WTC11 (cell line): ENCODE measurements at regions not wholly inside any gene's neighbourhood (a gene's known extent, or its start where the extent isn't known, plus 50 kb on each side); places are given as distances from the start of the nearest gene placed in this dataset.

Source experiments
- ATAC-seq: fragments of 200-7000 bp; cut with Tn5 transposase; 2 replicates; pipeline ENCODE4 v1.10.0; 2021; ENCODE audit warnings: mild to moderate bottlenecking, moderate library complexity
- CTCF ChIA-PET: fragments of 300-600 bp; sonication (Branson Sonifier 250); formaldehyde crosslinking; loops from one replicate; lab custom pipeline; 2021; ENCODE audit warnings: antibody characterized with exemption; lab: Charles Lee
- POLR2A ChIA-PET: fragments of 350-600 bp; sonication (Branson Sonifier 250); formaldehyde crosslinking; loops from one replicate; lab custom pipeline; 2021; ENCODE audit warnings: antibody characterized with exemption; lab: Charles Lee
- DNase-seq: peaks from one replicate; pipeline ENCODE4 v3.0.0; 2021; ENCODE audit warnings: low spot score
- H3K27ac Mint-ChIP-seq: 2 replicates; pipeline ENCODE4 v1.8.0; 2021; ENCODE audit warnings: mixed read lengths
- H3K27me3 Mint-ChIP-seq: 2 replicates; pipeline ENCODE4 v1.8.0; 2021; ENCODE audit warnings: low read depth, mild to moderate bottlenecking, moderate library complexity, mixed read lengths
- H3K36me3 Mint-ChIP-seq: 2 replicates; pipeline ENCODE4 v1.8.0; 2021; ENCODE audit warnings: mixed read lengths
- H3K4me1 Mint-ChIP-seq: 2 replicates; pipeline ENCODE4 v1.8.0; 2022; ENCODE audit warnings: mixed read lengths
- H3K4me3 Mint-ChIP-seq: 2 replicates; pipeline ENCODE4 v1.8.0; 2021; ENCODE audit warnings: mild to moderate bottlenecking, moderate library complexity, mixed read lengths
- H3K9me3 Mint-ChIP-seq: 2 replicates; pipeline ENCODE4 v1.8.0; 2021; ENCODE audit warnings: mixed read lengths
- AFF4 ChIP-seq: sonication (generic); formaldehyde crosslinking; IDR thresholded peaks from 2 replicates; pipeline ENCODE4 v1.8.1; 2023; ENCODE audit warnings: mild to moderate bottlenecking, missing genetic modification reagents, borderline replicate concordance
- ATF2 ChIP-seq: sonication (generic); formaldehyde crosslinking; IDR thresholded peaks from 2 replicates; pipeline ENCODE4 v1.8.1; 2022; ENCODE audit warnings: low read depth, missing genetic modification reagents, borderline replicate concordance
- E2F1 ChIP-seq: sonication (generic); formaldehyde crosslinking; IDR thresholded peaks from 2 replicates; pipeline ENCODE4 v1.8.0; 2022; ENCODE audit warnings: mild to moderate bottlenecking, missing genetic modification reagents
- GABPB1 ChIP-seq: sonication (generic); formaldehyde crosslinking; IDR thresholded peaks from 2 replicates; pipeline ENCODE4 v1.8.1; 2023; ENCODE audit warnings: mild to moderate bottlenecking, missing genetic modification reagents
- HMGA2 ChIP-seq: fragments of 250-450 bp; sonication (Bioruptor Pico); IDR thresholded peaks from 2 replicates; pipeline ENCODE4 v1.4.0; 2021; ENCODE audit warnings: mild to moderate bottlenecking, moderate library complexity
- IRF2 ChIP-seq: sonication (generic); formaldehyde crosslinking; IDR thresholded peaks from 2 replicates; pipeline ENCODE4 v1.8.0; 2022; ENCODE audit warnings: low read depth, missing genetic modification reagents, borderline replicate concordance
- MAX ChIP-seq: sonication (generic); formaldehyde crosslinking; IDR thresholded peaks from 2 replicates; pipeline ENCODE4 v1.8.0; 2022; ENCODE audit warnings: mild to moderate bottlenecking, missing genetic modification reagents
- MXD4 ChIP-seq: fragments of 250-450 bp; sonication (Bioruptor Pico); IDR thresholded peaks from 2 replicates; pipeline ENCODE4 v1.8.0; 2021; ENCODE audit warnings: mild to moderate bottlenecking, moderate library complexity, borderline replicate concordance
- MYBL2 ChIP-seq: sonication (generic); formaldehyde crosslinking; IDR thresholded peaks from 2 replicates; pipeline ENCODE4 v1.8.1; 2023; ENCODE audit warnings: mild to moderate bottlenecking, moderate library complexity, missing genetic modification reagents
- NFE2L1 ChIP-seq: sonication (generic); formaldehyde crosslinking; IDR thresholded peaks from 2 replicates; pipeline ENCODE4 v1.8.1; 2023; ENCODE audit warnings: missing genetic modification reagents
- NFYB ChIP-seq: sonication (generic); formaldehyde crosslinking; conservative IDR thresholded peaks from 2 replicates; pipeline ENCODE4 v1.8.0; 2022; ENCODE audit warnings: low read depth, missing genetic modification reagents
- NR1H2 ChIP-seq: sonication (generic); formaldehyde crosslinking; IDR thresholded peaks from 2 replicates; pipeline ENCODE4 v1.9.0; 2021; ENCODE audit warnings: mild to moderate bottlenecking, moderate library complexity, missing genetic modification reagents
- PREB ChIP-seq: sonication (generic); formaldehyde crosslinking; IDR thresholded peaks from 2 replicates; pipeline ENCODE4 v1.8.1; 2022; ENCODE audit warnings: mild to moderate bottlenecking, missing genetic modification reagents, moderate library complexity, borderline replicate concordance
- PRRX2 ChIP-seq: fragments of 250-450 bp; sonication (Bioruptor Pico); IDR thresholded peaks from 2 replicates; pipeline ENCODE4 v1.8.0; 2021; ENCODE audit warnings: mild to moderate bottlenecking
- SP1 ChIP-seq: sonication (generic); formaldehyde crosslinking; conservative IDR thresholded peaks from 2 replicates; pipeline ENCODE4 v1.8.1; 2022; ENCODE audit warnings: missing genetic modification reagents
- TCF7 ChIP-seq: sonication (generic); formaldehyde crosslinking; IDR thresholded peaks from 2 replicates; pipeline ENCODE4 v1.8.0; 2022; ENCODE audit warnings: mild to moderate bottlenecking, low read depth, missing genetic modification reagents, moderate library complexity
- TEAD4 ChIP-seq: sonication (generic); formaldehyde crosslinking; IDR thresholded peaks from 2 replicates; pipeline ENCODE4 v1.8.0; 2022; ENCODE audit warnings: mild to moderate bottlenecking, missing genetic modification reagents
- ZBTB21 ChIP-seq: sonication (generic); formaldehyde crosslinking; IDR thresholded peaks from 2 replicates; pipeline ENCODE4 v1.8.1; 2023; ENCODE audit warnings: mild to moderate bottlenecking, missing genetic modification reagents, borderline replicate concordance
- ZBTB43 ChIP-seq: sonication (generic); formaldehyde crosslinking; IDR thresholded peaks from 2 replicates; pipeline ENCODE4 v1.8.1; 2023; ENCODE audit warnings: mild to moderate bottlenecking, missing genetic modification reagents
- ZNF263 ChIP-seq: sonication (generic); formaldehyde crosslinking; IDR thresholded peaks from 2 replicates; pipeline ENCODE4 v1.8.1; 2022; ENCODE audit warnings: low read depth, mild to moderate bottlenecking, moderate library complexity, missing genetic modification reagents
- ZNF317 ChIP-seq: sonication (generic); formaldehyde crosslinking; IDR thresholded peaks from 2 replicates; pipeline ENCODE4 v1.8.1; 2023; ENCODE audit warnings: low read depth, mild to moderate bottlenecking, moderate library complexity, missing genetic modification reagents, borderline replicate concordance

GRCh38 chr2:150369862-150370261, 117.6 kb downstream of the RND3 start:
- no peak overlapping the region for H3K4me3 Mint-ChIP-seq
- ATAC-seq, result no peak
- ChIA-PET POLR2A (no interaction called here), CTCF (no interaction called here)
- H3K36me3 Mint-ChIP-seq, result peaks cover 8% of the 10 kb centered on the region
- peaks cover 17% of the 10 kb centered on the region for H3K9me3 Mint-ChIP-seq
- peaks cover 19% of the 10 kb centered on the region for H3K4me1 Mint-ChIP-seq
- TF ChIP-seq MYBL2 (CRISPR knock-in tag) (no peak), PREB (CRISPR knock-in tag) (no peak), NFE2L1 (CRISPR knock-in tag) (no peak), ATF2 (no peak), ZNF263 (CRISPR knock-in tag) (no peak), NFYB (CRISPR knock-in tag) (no peak), ZNF317 (CRISPR knock-in tag) (no peak), GABPB1 (CRISPR knock-in tag) (no peak), HMGA2 (CRISPR knock-in tag) (no peak)
- no peak for DNase-seq
- no peaks in the 10 kb centered on the region for H3K27me3 Mint-ChIP-seq
- no peak overlapping the region for H3K27ac Mint-ChIP-seq

- Mint-ChIP-seq H3K4me3 (no peak overlapping the region), H3K9me3 (peaks cover 32% of the 10 kb centered on the region), H3K4me1 (peaks cover 7% of the 10 kb centered on the region), H3K27me3 (no peaks in the 10 kb centered on the region), H3K36me3 (no peaks in the 10 kb centered on the region), H3K27ac (no peak overlapping the region)
- DNase-seq (no peak), ATAC-seq (no peak)
- POLR2A ChIA-PET, result no interaction called here
- TF ChIP-seq MAX (CRISPR knock-in tag), result no peak
- no peak for TF ChIP-seq ZBTB43 (CRISPR knock-in tag)
- no peak for TF ChIP-seq TEAD4 (CRISPR knock-in tag)
- no peak for TF ChIP-seq NR1H2 (CRISPR knock-in tag)
- TF ChIP-seq E2F1 (CRISPR knock-in tag), result no peak
- TF ChIP-seq PRRX2, result no peak
- TF ChIP-seq AFF4 (CRISPR knock-in tag), result no peak
- no peak for TF ChIP-seq SP1 (CRISPR knock-in tag)
- no peak for TF ChIP-seq ZBTB21
- TF ChIP-seq IRF2 (CRISPR knock-in tag), result no peak
- TF ChIP-seq PREB (CRISPR knock-in tag), result no peak
- TF ChIP-seq MXD4, result no peak
- no peak for TF ChIP-seq TCF7 (CRISPR knock-in tag)
- TF ChIP-seq, all 79 proteins: peak for 0
- CTCF ChIA-PET, result no interaction called here
Measured at GRCh38 chr2:150358468-150358807, 129.0 kb downstream of the RND3 start.
